CD4-positive, CD25-positive, alpha-beta regulatory T cell (primary cell): ENCODE measurements at regions not wholly inside any gene's neighbourhood (a gene's known extent, or its start where the extent isn't known, plus 50 kb on each side); places are given as distances from the start of the nearest gene placed in this dataset.
A peak's percentile ranks its signal among the peaks of the same experiment; 100 is the strongest.

Experiments
- ATAC-seq, 2 donors: fragments of 150-1000 bp; cut with Tn5 transposase; one replicate each; pipeline ENCODE4 v1.10.0; 2021; ENCODE audit warnings: low read depth in 2 of 2, moderate number of reproducible peaks in 2 of 2, moderate library complexity in 1 of 2
- DNase-seq, 3 donors: peaks; one replicate each; pipeline versions ENCODE4 v3.0.0 to v3.0.0-alpha.2; 2012 to 2022; ENCODE audit warnings: mixed read lengths in 1 of 3
- H3K27ac ChIP-seq: one replicate; pipeline ENCODE4 v1.7.0; 2013; ENCODE audit warnings: mild to moderate bottlenecking, low read length; ENCODE audit not compliant: insufficient read depth, poor library complexity, severe bottlenecking
- H3K27me3 ChIP-seq: one replicate; pipeline ENCODE4 v1.7.0; 2013; ENCODE audit warnings: low read length; ENCODE audit not compliant: control insufficient read depth, insufficient read depth
- H3K36me3 ChIP-seq: one replicate; pipeline ENCODE4 v1.7.0; 2013; ENCODE audit warnings: mild to moderate bottlenecking, low read length, moderate library complexity; ENCODE audit not compliant: control insufficient read depth, insufficient read depth
- H3K4me1 ChIP-seq: 2 replicates; pipeline ENCODE4 v1.7.0; 2013; ENCODE audit warnings: mild to moderate bottlenecking, low read length; ENCODE audit not compliant: insufficient read depth, control insufficient read depth, poor library complexity, severe bottlenecking
- H3K4me3 ChIP-seq: one replicate; pipeline ENCODE4 v1.7.0; 2013; ENCODE audit warnings: low read depth, mild to moderate bottlenecking, low read length, moderate library complexity
- H3K9me3 ChIP-seq, 2 experiments: 1 replicate in 1 of 2; 2 replicates in 1 of 2; pipeline ENCODE4 v1.7.0; 2013; ENCODE audit warnings: low read length in 2 of 2, mild to moderate bottlenecking in 1 of 2, moderate library complexity in 1 of 2; ENCODE audit not compliant: control insufficient read depth in 2 of 2
- H3K27ac Mint-ChIP-seq, 3 donors: one replicate each; pipeline ENCODE4 v1.8.0; 2020 to 2022; ENCODE audit warnings: mild to moderate bottlenecking in 3 of 3, mixed read lengths in 3 of 3, moderate library complexity in 2 of 3
- H3K27me3 Mint-ChIP-seq: one replicate; pipeline ENCODE4 v1.8.0; 2022; ENCODE audit warnings: mild to moderate bottlenecking, mixed read lengths
- H3K36me3 Mint-ChIP-seq: one replicate; pipeline ENCODE4 v1.8.0; 2020; ENCODE audit warnings: mixed read lengths
- H3K4me1 Mint-ChIP-seq, 4 donors: one replicate each; pipeline ENCODE4 v1.8.0; 2020 to 2022; ENCODE audit warnings: mixed read lengths in 4 of 4, mild to moderate bottlenecking in 1 of 4
- H3K4me3 Mint-ChIP-seq, 4 donors: one replicate each; pipeline ENCODE4 v1.8.0; 2020 to 2022; ENCODE audit warnings: mild to moderate bottlenecking in 4 of 4, mixed read lengths in 4 of 4, moderate library complexity in 3 of 4
- H3K9me3 Mint-ChIP-seq, 7 donors: one replicate each; pipeline ENCODE4 v1.8.0; 2020 to 2022; ENCODE audit warnings: mixed read lengths in 7 of 7, mild to moderate bottlenecking in 3 of 7, moderate library complexity in 2 of 7

- H3K27me3 ChIP-seq, result peaks cover 5% of the 10 kb centered on the region
- Mint-ChIP-seq H3K36me3 (no peaks in the 10 kb centered on the region), H3K4me3 (no peak overlapping the region), H3K27me3 (peaks cover 16% of the 10 kb centered on the region), H3K27ac (no peak overlapping the region), H3K9me3 (no peaks in the 10 kb centered on the region), H3K4me1 (peaks cover 0 to 2% (median 0%) of the 10 kb centered on the region in 4 donors)
- ATAC-seq (no peak), DNase-seq (no peak)
- no peaks in the 10 kb centered on the region for H3K9me3 ChIP-seq
- H3K4me3 ChIP-seq, result no peak overlapping the region
- H3K27ac ChIP-seq, result no peak overlapping the region
- H3K36me3 ChIP-seq, result no peaks in the 10 kb centered on the region
- no peaks in the 10 kb centered on the region for H3K4me1 ChIP-seq
Measured at GRCh38 chr1:101507547-101507971, 270.7 kb downstream of the S1PR1 start.

- H3K36me3 Mint-ChIP-seq, result no peaks in the 10 kb centered on the region
- no peaks in the 10 kb centered on the region for H3K9me3 ChIP-seq
- no peak for ATAC-seq
- H3K4me3 Mint-ChIP-seq, result no peak overlapping the region
- H3K4me1 Mint-ChIP-seq, result peaks cover 0 to 2% (median 0%) of the 10 kb centered on the region in 4 donors
- H3K27ac ChIP-seq, result no peak overlapping the region
- H3K27me3 ChIP-seq, result peaks cover 5% of the 10 kb centered on the region
- no peak overlapping the region for H3K27ac Mint-ChIP-seq
- no peaks in the 10 kb centered on the region for H3K4me1 ChIP-seq
- H3K36me3 ChIP-seq, result no peaks in the 10 kb centered on the region
- H3K4me3 ChIP-seq, result no peak overlapping the region
- no peak for DNase-seq
- peaks cover 16% of the 10 kb centered on the region for H3K27me3 Mint-ChIP-seq
- H3K9me3 Mint-ChIP-seq, result no peaks in the 10 kb centered on the region
Measured at GRCh38 chr1:101508913-101509312, 272.1 kb downstream of the S1PR1 start.

- peaks cover 5% of the 10 kb centered on the region for H3K27me3 ChIP-seq
- Mint-ChIP-seq H3K27ac (no peak overlapping the region), H3K4me3 (no peak overlapping the region), H3K4me1 (peaks cover 0 to 2% (median 0%) of the 10 kb centered on the region in 4 donors), H3K36me3 (no peaks in the 10 kb centered on the region), H3K9me3 (no peaks in the 10 kb centered on the region), H3K27me3 (peaks cover 16% of the 10 kb centered on the region)
- H3K36me3 ChIP-seq, result no peaks in the 10 kb centered on the region
- no peak for ATAC-seq
- H3K4me3 ChIP-seq, result no peak overlapping the region
- no peak for DNase-seq
- H3K9me3 ChIP-seq, result no peaks in the 10 kb centered on the region
- no peaks in the 10 kb centered on the region for H3K4me1 ChIP-seq
- no peak overlapping the region for H3K27ac ChIP-seq
Measured at GRCh38 chr1:101509370-101509769, 272.6 kb downstream of the S1PR1 start.

GRCh38 chr1:101511202-101511891 lies 274.5 kb downstream of the S1PR1 start:
- Histone ChIP-seq H3K27ac (no peak overlapping the region), H3K9me3 (no peaks in the 10 kb centered on the region), H3K27me3 (peaks cover 5% of the 10 kb centered on the region), H3K4me1 (no peaks in the 10 kb centered on the region), H3K4me3 (no peak overlapping the region), H3K36me3 (no peaks in the 10 kb centered on the region)
- DNase-seq (no peak), ATAC-seq (no peak)
- Mint-ChIP-seq H3K4me1 (peaks cover 0 to 2% (median 0%) of the 10 kb centered on the region in 4 donors), H3K9me3 (peaks cover 0 to 5% (median 0%) of the 10 kb centered on the region in 7 donors), H3K27me3 (peaks cover 20% of the 10 kb centered on the region), H3K27ac (no peak overlapping the region), H3K4me3 (no peak overlapping the region), H3K36me3 (no peaks in the 10 kb centered on the region)

GRCh38 chr1:101520302-101520701 lies 283.5 kb downstream of the S1PR1 start:
- Mint-ChIP-seq H3K4me1 (no peaks in the 10 kb centered on the region), H3K27me3 (peaks cover 28% of the 10 kb centered on the region), H3K27ac (no peak overlapping the region), H3K36me3 (no peaks in the 10 kb centered on the region), H3K4me3 (no peak overlapping the region), H3K9me3 (peaks cover 0 to 13% (median 4%) of the 10 kb centered on the region in 7 donors)
- Histone ChIP-seq H3K36me3 (no peaks in the 10 kb centered on the region), H3K27ac (no peak overlapping the region), H3K27me3 (peaks cover 2% of the 10 kb centered on the region), H3K9me3 (peaks cover 3% of the 10 kb centered on the region in 2 experiments), H3K4me1 (no peaks in the 10 kb centered on the region), H3K4me3 (no peak overlapping the region)
- ATAC-seq (no peak), DNase-seq (peak in 1 of 3 donors; percentile 36)

GRCh38 chr1:101522486-101522885 lies 285.7 kb downstream of the S1PR1 start:
- ATAC-seq, result no peak
- H3K27me3 Mint-ChIP-seq, result peaks cover 21% of the 10 kb centered on the region
- no peak overlapping the region for H3K27ac Mint-ChIP-seq
- Histone ChIP-seq H3K4me1 (no peaks in the 10 kb centered on the region), H3K4me3 (no peak overlapping the region), H3K27ac (no peak overlapping the region), H3K9me3 (peaks cover 0 to 3% of the 10 kb centered on the region in 2 experiments), H3K27me3 (peaks cover 2% of the 10 kb centered on the region), H3K36me3 (no peaks in the 10 kb centered on the region)
- H3K4me3 Mint-ChIP-seq, result no peak overlapping the region
- no peaks in the 10 kb centered on the region for H3K4me1 Mint-ChIP-seq
- no peaks in the 10 kb centered on the region for H3K36me3 Mint-ChIP-seq
- H3K9me3 Mint-ChIP-seq, result peaks cover 0 to 4% (median 1%) of the 10 kb centered on the region in 7 donors
- DNase-seq, result peak in 1 of 3 donors; percentile 4

- Mint-ChIP-seq H3K36me3 (no peaks in the 10 kb centered on the region), H3K4me3 (no peak overlapping the region), H3K4me1 (no peaks in the 10 kb centered on the region), H3K27ac (no peak overlapping the region), H3K27me3 (peaks cover 31% of the 10 kb centered on the region), H3K9me3 (peaks cover 0 to 1% (median 0%) of the 10 kb centered on the region in 7 donors)
- DNase-seq (no peak), ATAC-seq (no peak)
- H3K27ac ChIP-seq, result no peak overlapping the region
- H3K36me3 ChIP-seq, result no peaks in the 10 kb centered on the region
- no peak overlapping the region for H3K4me3 ChIP-seq
- no peaks in the 10 kb centered on the region for H3K4me1 ChIP-seq
- peaks cover 16% of the 10 kb centered on the region for H3K27me3 ChIP-seq
- H3K9me3 ChIP-seq, result no peaks in the 10 kb centered on the region
Measured at GRCh38 chr1:101526813-101527212, 290.0 kb downstream of the S1PR1 start.

- H3K9me3 Mint-ChIP-seq, result peaks cover 0 to 3% (median 0%) of the 10 kb centered on the region in 7 donors
- Histone ChIP-seq H3K4me3 (no peak overlapping the region), H3K9me3 (no peaks in the 10 kb centered on the region), H3K27ac (no peak overlapping the region), H3K36me3 (no peaks in the 10 kb centered on the region), H3K27me3 (peaks cover 17% of the 10 kb centered on the region), H3K4me1 (no peaks in the 10 kb centered on the region)
- no peak overlapping the region for H3K27ac Mint-ChIP-seq
- no peak overlapping the region for H3K4me3 Mint-ChIP-seq
- no peaks in the 10 kb centered on the region for H3K36me3 Mint-ChIP-seq
- H3K27me3 Mint-ChIP-seq, result peaks cover 34% of the 10 kb centered on the region
- no peaks in the 10 kb centered on the region for H3K4me1 Mint-ChIP-seq
- ATAC-seq (no peak), DNase-seq (no peak)
Measured at GRCh38 chr1:101532377-101532776, 295.6 kb downstream of the S1PR1 start.
